ENCODE measurements at regions not wholly inside any gene's neighbourhood (a gene's known extent, or its start where the extent isn't known, plus 50 kb on each side); places are given as distances from the start of the nearest gene placed in this dataset.

DNA sequence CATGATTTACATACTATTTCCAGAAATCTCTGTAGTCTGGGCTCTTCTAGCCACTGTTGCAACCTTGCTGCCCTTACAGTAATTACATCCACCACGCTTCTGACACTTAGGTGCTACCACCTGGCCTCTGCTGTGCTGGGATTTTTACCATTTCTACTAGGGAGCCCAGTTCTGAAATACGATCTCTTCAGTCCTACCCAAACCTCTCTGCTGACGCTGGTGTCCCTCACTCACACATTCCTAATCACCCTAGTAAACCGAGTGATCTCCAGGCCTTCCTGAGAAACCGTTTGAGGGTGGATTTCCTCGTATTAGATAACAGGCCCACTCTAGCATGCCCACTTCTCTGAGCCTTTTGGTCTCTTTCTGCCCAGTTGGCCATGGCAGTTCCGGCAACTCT, 588.9 kb upstream of the CADM1 start:
- Histone ChIP-seq H3K9me3 (no peaks in the 10 kb centered on the region), H3K36me3 (no peaks in the 10 kb centered on the region), H3K4me1 (no peaks in the 10 kb centered on the region), H3K4me3 (no peak overlapping the region), H3K27me3 (peaks cover 0 to 15% (median 0%) of the 10 kb centered on the region in 4 donors), H3K27ac (no peak overlapping the region)
- intact Hi-C loops (cut with DNase I), result no loop called here
- WGBS, 2 donors, result 80 to 86% methylated on average over 7 of the region's 7 CpGs
- TF ChIP-seq POLR2A (IDR thresholded peaks at IDR 0.05), result no peak
- TF ChIP-seq, protein P1, sequence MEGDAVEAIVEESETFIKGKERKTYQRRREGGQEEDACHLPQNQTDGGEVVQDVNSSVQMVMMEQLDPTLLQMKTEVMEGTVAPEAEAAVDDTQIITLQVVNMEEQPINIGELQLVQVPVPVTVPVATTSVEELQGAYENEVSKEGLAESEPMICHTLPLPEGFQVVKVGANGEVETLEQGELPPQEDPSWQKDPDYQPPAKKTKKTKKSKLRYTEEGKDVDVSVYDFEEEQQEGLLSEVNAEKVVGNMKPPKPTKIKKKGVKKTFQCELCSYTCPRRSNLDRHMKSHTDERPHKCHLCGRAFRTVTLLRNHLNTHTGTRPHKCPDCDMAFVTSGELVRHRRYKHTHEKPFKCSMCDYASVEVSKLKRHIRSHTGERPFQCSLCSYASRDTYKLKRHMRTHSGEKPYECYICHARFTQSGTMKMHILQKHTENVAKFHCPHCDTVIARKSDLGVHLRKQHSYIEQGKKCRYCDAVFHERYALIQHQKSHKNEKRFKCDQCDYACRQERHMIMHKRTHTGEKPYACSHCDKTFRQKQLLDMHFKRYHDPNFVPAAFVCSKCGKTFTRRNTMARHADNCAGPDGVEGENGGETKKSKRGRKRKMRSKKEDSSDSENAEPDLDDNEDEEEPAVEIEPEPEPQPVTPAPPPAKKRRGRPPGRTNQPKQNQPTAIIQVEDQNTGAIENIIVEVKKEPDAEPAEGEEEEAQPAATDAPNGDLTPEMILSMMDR (IDR thresholded peaks at IDR 0.05), result no peak
- no peak for DNase-seq

DNA sequence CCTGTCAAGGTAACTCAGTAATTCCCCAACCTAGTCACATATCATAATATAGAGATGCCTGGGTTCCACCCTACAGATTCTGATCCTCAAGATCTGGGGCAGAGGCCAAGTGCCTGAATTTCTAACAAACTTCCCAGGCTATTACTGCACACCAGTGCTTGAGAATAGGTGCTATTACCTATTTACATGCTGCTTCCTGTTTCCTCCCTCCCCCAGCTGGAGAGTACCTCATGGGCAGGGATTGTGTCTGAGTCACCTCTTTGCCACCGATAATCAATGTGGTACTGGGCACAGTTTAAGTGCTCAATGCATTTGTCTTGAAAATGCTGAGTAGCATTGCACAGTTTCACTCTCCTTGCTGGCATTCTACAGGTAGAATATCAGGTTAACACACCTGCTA, 582.2 kb upstream of the CADM1 start:
- Histone ChIP-seq H3K9me3 (no peaks in the 10 kb centered on the region), H3K4me1 (no peaks in the 10 kb centered on the region), H3K27ac (no peak overlapping the region), H3K27me3 (peaks cover 0 to 27% (median 0%) of the 10 kb centered on the region in 4 donors), H3K4me3 (no peak overlapping the region), H3K36me3 (no peaks in the 10 kb centered on the region)
- 30 to 38% methylated on average over 1 of the region's 1 CpG for WGBS, 2 donors
- intact Hi-C loops (cut with DNase I), result no loop called here
- DNase-seq, result no peak
- TF ChIP-seq, protein P1 (IDR thresholded peaks at IDR 0.05), result no peak
- no peak for TF ChIP-seq POLR2A (IDR thresholded peaks at IDR 0.05)

DNA sequence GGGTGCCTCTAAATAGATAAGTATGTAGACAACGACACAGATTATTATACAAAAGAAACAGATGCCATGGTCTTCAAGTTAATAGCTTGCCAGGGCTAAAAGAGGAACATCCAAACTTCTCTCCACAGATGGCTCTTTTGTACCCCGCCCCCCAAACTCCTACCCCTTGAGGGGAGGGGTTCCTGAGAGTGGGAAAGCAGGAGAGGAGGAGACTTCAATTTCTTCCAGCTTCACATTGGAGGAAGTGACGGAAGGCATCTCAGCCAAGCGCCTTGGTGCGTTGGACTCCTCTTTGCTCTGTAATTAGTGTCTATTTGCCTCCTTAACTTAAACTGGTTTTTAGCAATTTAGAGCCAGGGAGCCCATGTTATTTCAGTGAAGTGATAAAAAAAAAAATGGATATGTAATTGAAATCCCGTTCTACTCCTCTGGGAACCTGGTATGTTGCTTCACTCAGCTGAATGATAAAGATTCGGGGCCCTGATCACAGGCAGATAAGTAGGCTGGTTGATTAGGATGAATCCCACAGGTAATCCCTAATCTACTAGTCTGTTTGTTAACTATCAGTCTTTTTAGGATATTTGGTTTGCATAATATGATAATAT, 580.9 kb upstream of the CADM1 start:
- TF ChIP-seq, protein P1 (IDR thresholded peaks at IDR 0.05), result no peak
- no peak for TF ChIP-seq POLR2A (IDR thresholded peaks at IDR 0.05)
- no peaks in the 10 kb centered on the region for H3K9me3 ChIP-seq
- no peak for DNase-seq
- H3K4me1 ChIP-seq, result no peaks in the 10 kb centered on the region
- H3K27ac ChIP-seq, result no peak overlapping the region
- H3K4me3 ChIP-seq, result no peak overlapping the region
- H3K36me3 ChIP-seq, result no peaks in the 10 kb centered on the region
- intact Hi-C loops (cut with DNase I), result no loop called here
- H3K27me3 ChIP-seq, result peaks cover 0 to 32% (median 0%) of the 10 kb centered on the region in 4 donors
- 74 to 86% methylated on average over 7 of the region's 7 CpGs for WGBS, 2 donors

DNA sequence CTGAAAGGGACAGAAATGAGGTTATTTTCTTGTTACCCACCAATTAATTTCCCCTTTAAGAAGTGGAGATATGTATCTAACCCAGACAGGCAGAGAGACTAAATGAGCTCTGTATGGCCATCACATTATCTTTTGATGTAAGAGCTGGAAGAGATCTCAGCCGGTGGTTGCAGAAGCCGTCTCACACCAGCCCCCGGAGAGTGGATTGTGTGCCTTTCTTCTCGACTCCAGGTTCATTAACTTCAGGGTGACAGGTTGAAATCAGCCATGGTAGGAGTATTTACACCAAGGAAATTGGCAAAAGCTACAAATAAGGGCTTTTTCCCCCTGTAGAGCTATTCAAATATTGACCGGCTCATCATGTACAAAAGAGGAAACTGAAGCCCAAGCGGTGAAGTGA, 580.3 kb upstream of the CADM1 start:
- no peak overlapping the region for H3K27ac ChIP-seq
- no peak for DNase-seq
- intact Hi-C loops (cut with DNase I), result no loop called here
- H3K9me3 ChIP-seq, result no peaks in the 10 kb centered on the region
- H3K4me1 ChIP-seq, result no peaks in the 10 kb centered on the region
- 76 to 80% methylated on average over 6 of the region's 6 CpGs for WGBS, 2 donors
- no peak overlapping the region for H3K4me3 ChIP-seq
- no peak for TF ChIP-seq POLR2A (IDR thresholded peaks at IDR 0.05)
- TF ChIP-seq, protein P1 (IDR thresholded peaks at IDR 0.05), result no peak
- H3K36me3 ChIP-seq, result no peaks in the 10 kb centered on the region
- peaks cover 0 to 32% (median 0%) of the 10 kb centered on the region in 4 donors for H3K27me3 ChIP-seq

DNA sequence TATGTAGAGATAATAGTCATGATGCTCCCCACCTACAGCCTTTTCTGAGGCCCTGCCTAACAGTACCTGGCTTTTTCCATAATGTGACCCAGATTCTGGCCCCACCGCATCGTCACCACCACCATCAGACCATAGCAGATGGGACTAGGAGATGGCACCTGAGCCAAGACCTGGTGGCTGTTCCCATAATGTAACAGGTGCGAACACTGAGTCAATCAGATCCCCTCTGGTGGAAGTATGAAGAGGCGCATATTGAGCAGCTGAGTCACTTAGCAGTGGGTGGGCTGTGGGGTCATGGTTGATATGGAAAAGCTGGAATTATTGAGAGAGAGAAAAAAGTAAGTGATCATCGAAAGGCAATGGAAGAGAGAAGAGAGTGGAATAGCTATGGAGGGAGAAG, 578.0 kb upstream of the CADM1 start:
- Histone ChIP-seq H3K27ac (no peak overlapping the region), H3K4me3 (no peak overlapping the region), H3K36me3 (no peaks in the 10 kb centered on the region), H3K4me1 (no peaks in the 10 kb centered on the region), H3K9me3 (no peaks in the 10 kb centered on the region), H3K27me3 (peaks cover 0 to 32% (median 0%) of the 10 kb centered on the region in 4 donors)
- intact Hi-C loops (cut with DNase I), result no loop called here
- TF ChIP-seq, protein P1 (IDR thresholded peaks at IDR 0.05), result no peak
- TF ChIP-seq POLR2A (IDR thresholded peaks at IDR 0.05), result no peak
- DNase-seq, result no peak
- WGBS, 2 donors, result 87 to 90% methylated on average over 4 to 5 of the region's 5 CpGs

Data from esophagus squamous epithelium (tissue), 5 donors.